Esophagus muscularis mucosa (tissue), 4 donors: ENCODE measurements at regions not wholly inside any gene's neighbourhood (a gene's known extent, or its start where the extent isn't known, plus 50 kb on each side); places are given as distances from the start of the nearest gene placed in this dataset.
"Not testable (repeated sequence)": the region's sequence is repeated elsewhere in the genome, so short reads cannot be mapped to it uniquely, and the experiment has no call there.

ENCODE experiments used
- DNase-seq: peaks from one replicate; pipeline ENCODE4 v3.0.0-alpha.2; 2017; ENCODE audit errors: extremely low spot score
- H3K27ac ChIP-seq, 4 donors: fragments of 200-600 bp; sonication (generic); replicated peaks in 1 of 4; 1 replicate in 3 of 4; 2 replicates in 1 of 4; pipeline ENCODE4 v1.5.1; 2016 to 2019; ENCODE audit warnings: mild to moderate bottlenecking in 1 of 4
- H3K27me3 ChIP-seq, 4 donors: fragments of 200-600 bp; sonication (generic); one replicate each; pipeline versions ENCODE4 v1.5.1 to v1.6.0; 2016 to 2019
- H3K36me3 ChIP-seq, 4 donors: fragments of 200-600 bp; sonication (generic); one replicate each; pipeline ENCODE4 v1.5.1; 2016 to 2019
- H3K4me1 ChIP-seq, 4 donors: fragments of 200-600 bp; sonication (generic); one replicate each; pipeline ENCODE4 v1.5.1; 2016 to 2019
- H3K4me3 ChIP-seq, 4 donors: fragments of 200-600 bp; sonication (generic); 1 replicate in 2 of 4; 2 replicates in 2 of 4; pipeline ENCODE4 v1.5.1; 2016 to 2019; ENCODE audit warnings: mild to moderate bottlenecking in 4 of 4, moderate library complexity in 1 of 4
- H3K9me3 ChIP-seq, 4 donors: fragments of 200-600 bp; sonication (generic); 1 replicate in 3 of 4; 2 replicates in 1 of 4; pipeline ENCODE4 v1.5.1; 2016 to 2019
- CTCF ChIP-seq, 3 experiments: fragments of 200-600 bp in 2 of 3; fragments of 450-650 bp in 1 of 3; sonication (generic) in 2 of 3; IDR thresholded peaks; one replicate each; pipeline ENCODE4 v1.5.1; 2017 to 2019; ENCODE audit warnings: antibody characterized with exemption in 3 of 3, mild to moderate bottlenecking in 2 of 3, moderate library complexity in 1 of 3
- EP300 ChIP-seq: sonication (generic); formaldehyde crosslinking; IDR thresholded peaks from one replicate; pipeline ENCODE4 v1.6.1; 2017; ENCODE audit warnings: antibody characterized with exemption
- POLR2A ChIP-seq: fragments of 450-650 bp; IDR thresholded peaks from one replicate; pipeline ENCODE4 v1.6.1; 2017; ENCODE audit warnings: antibody characterized with exemption, moderate library complexity, mild to moderate bottlenecking, low read depth
- POLR2AphosphoS5 ChIP-seq, 2 donors: sonication (generic); formaldehyde crosslinking; IDR thresholded peaks; one replicate each; pipeline ENCODE4 v1.6.1; 2017; ENCODE audit warnings: antibody characterized with exemption in 2 of 2
- WGBS: methylation state at CpG from one replicate; pipeline ENCODE4 v1.1.5; 2018; 5-methylcytosine and 5-hydroxymethylcytosine counted together
- intact Hi-C: fragments of 100-400 bp; cut with DNase I; formaldehyde crosslinking; loops from one replicate; pipeline ENCODE4 v1.15.1; 2023

- WGBS, result 76% methylated on average over 1 of the region's 1 CpG
- Histone ChIP-seq H3K4me1 (peaks cover 0 to 8% (median 0%) of the 10 kb centered on the region in 4 donors), H3K27ac (no peak overlapping the region), H3K36me3 (no peaks in the 10 kb centered on the region), H3K9me3 (peaks cover 0 to 4% (median 0%) of the 10 kb centered on the region in 4 donors), H3K27me3 (no peaks in the 10 kb centered on the region), H3K4me3 (no peak overlapping the region)
- no peak for TF ChIP-seq POLR2A
- TF ChIP-seq EP300, result no peak
- no peak for TF ChIP-seq POLR2AphosphoS5 (IDR thresholded peaks at IDR 0.05)
- no peak for TF ChIP-seq CTCF (IDR thresholded peaks at IDR 0.05)
- intact Hi-C loops, result no loop called here
- no peak for DNase-seq
Observed at GRCh38 chr2:34239511-34239910, 640.4 kb upstream of the FAM98A start.

- TF ChIP-seq CTCF (IDR thresholded peaks at IDR 0.05) (no peak), POLR2AphosphoS5 (IDR thresholded peaks at IDR 0.05) (no peak), EP300 (no peak), POLR2A (no peak)
- Histone ChIP-seq H3K27ac (no peak overlapping the region), H3K4me1 (no peaks in the 10 kb centered on the region), H3K36me3 (no peaks in the 10 kb centered on the region), H3K27me3 (no peaks in the 10 kb centered on the region), H3K4me3 (no peak overlapping the region), H3K9me3 (peaks cover 0 to 4% (median 0%) of the 10 kb centered on the region in 4 donors)
- intact Hi-C loops, result no loop called here
- 82% methylated on average over 3 of the region's 3 CpGs for WGBS
- DNase-seq, result no peak
Observed at GRCh38 chr2:34234823-34235222, 635.7 kb upstream of the FAM98A start.

- no peak for DNase-seq
- WGBS, result 50% methylated on average over 1 of the region's 1 CpG
- Histone ChIP-seq H3K9me3 (no peaks in the 10 kb centered on the region), H3K27ac (no peak overlapping the region), H3K36me3 (no peaks in the 10 kb centered on the region), H3K4me1 (no peaks in the 10 kb centered on the region), H3K27me3 (no peaks in the 10 kb centered on the region), H3K4me3 (no peak overlapping the region)
- TF ChIP-seq POLR2AphosphoS5 (IDR thresholded peaks at IDR 0.05), result no peak
- no peak for TF ChIP-seq POLR2A
- no peak for TF ChIP-seq EP300
- TF ChIP-seq CTCF (IDR thresholded peaks at IDR 0.05), result no peak
- intact Hi-C loops, result no loop called here
Observed at GRCh38 chr2:34229998-34230397, 630.9 kb upstream of the FAM98A start.

GRCh38 chr2:34215174-34215573, 616.1 kb upstream of the FAM98A start:
- no peak overlapping the region for H3K4me3 ChIP-seq
- intact Hi-C loops, result no loop called here
- WGBS, result 88% methylated on average over 4 of the region's 4 CpGs
- H3K9me3 ChIP-seq, result peaks cover 0 to 12% (median 9%) of the 10 kb centered on the region in 4 donors
- no peak for DNase-seq
- TF ChIP-seq POLR2AphosphoS5 (IDR thresholded peaks at IDR 0.05) (no peak), CTCF (IDR thresholded peaks at IDR 0.05) (no peak), POLR2A (no peak), EP300 (no peak)
- no peaks in the 10 kb centered on the region for H3K27me3 ChIP-seq
- H3K4me1 ChIP-seq, result no peaks in the 10 kb centered on the region
- H3K27ac ChIP-seq, result no peak overlapping the region
- no peaks in the 10 kb centered on the region for H3K36me3 ChIP-seq

- DNase-seq, H3K27ac ChIP-seq, H3K36me3 ChIP-seq, H3K27me3 ChIP-seq, H3K4me3 ChIP-seq, intact Hi-C loops, H3K4me1 ChIP-seq: not testable (repeated sequence)
- 92% methylated on average over 8 of the region's 8 CpGs for WGBS
- H3K9me3 ChIP-seq, result peaks cover 0 to 23% (median 19%) of the 10 kb centered on the region in 4 donors
Observed at GRCh38 chr2:34210382-34210781, 611.3 kb upstream of the FAM98A start.
